ENCODE measurements at regions not wholly inside any gene's neighbourhood (a gene's known extent, or its start where the extent isn't known, plus 50 kb on each side); places are given as distances from the start of the nearest gene placed in this dataset.

- no peaks in the 10 kb centered on the region for H3K9me3 ChIP-seq (replicated peaks; ENCODE audit: control insufficient read depth, insufficient read depth, low read length)
- no TSS peak for BruUV-seq (replicated peaks)
Measured at GRCh38 chr21:15140321-15141019, 75.7 kb upstream of the NRIP1 start.

More at GRCh38 chr21:15140321-15141019, 75.7 kb upstream of the NRIP1 start:
- no peaks in the 10 kb centered on the region for H4K20me1 ChIP-seq (ENCODE audit: control insufficient read depth, insufficient read depth)
- H3K4me1 ChIP-seq (ENCODE audit: control insufficient read depth, insufficient read depth, low read length), result no peaks in the 10 kb centered on the region
- H3K4me3 ChIP-seq, result no peak overlapping the region
- ChIA-PET SMC1A (ENCODE audit: uncharacterized antibody, unreplicated experiment) (interaction anchor here (1.1 to 1.6 kb wide), 2 partner anchors 24 to 89 kb away, joined by 3 read pairs; no protein-coding TSS in a partner anchor), CTCF (no interaction called here), POLR2A (no interaction called here), RAD21 (ENCODE audit: unreplicated experiment) (no interaction called here)
- H3K79me2 ChIP-seq (ENCODE audit: control insufficient read depth, insufficient read depth, low read length), result no peaks in the 10 kb centered on the region
- no peak overlapping the region for H2AFZ ChIP-seq (ENCODE audit: control insufficient read depth, low read depth, low read length)
- no peak overlapping the region for H3K4me2 ChIP-seq (ENCODE audit: control insufficient read depth, insufficient read depth)
- no peak for FAIRE-seq
- ATAC-seq, result peak; percentile 55
- H3K36me3 ChIP-seq (ENCODE audit: control insufficient read depth in 2 of 2, insufficient read depth in 2 of 2, low read length in 1 of 2), result no peaks in the 10 kb centered on the region
- H3K9ac ChIP-seq (ENCODE audit: control insufficient read depth, insufficient read depth, low read length), result no peak overlapping the region
- no peak for DNase-seq (ENCODE audit: low read depth, low spot score)
- TF ChIP-seq NR2F1 (conservative IDR thresholded peaks at IDR 0.05), result 0 out of 2 replicates have a peak, but pooled peaks have one; percentile 15
- no peak for TF ChIP-seq RAD21 (IDR thresholded peaks at IDR 0.05; ENCODE audit: insufficient read depth, low read depth, low read length)
- no peak for TF ChIP-seq NR2C2 (IDR thresholded peaks at IDR 0.05; ENCODE audit: borderline replicate concordance, control insufficient read depth, insufficient read length, low read depth)
- TF ChIP-seq BCLAF1 (IDR thresholded peaks at IDR 0.05), result no peak
- peak; percentile 64 for TF ChIP-seq NR2C1 (IDR thresholded peaks at IDR 0.05)
- TF ChIP-seq FOXK2 (IDR thresholded peaks at IDR 0.05), result no peak
- no peak for TF ChIP-seq IKZF1 (conservative IDR thresholded peaks at IDR 0.05)
- TF ChIP-seq RBBP5 (conservative IDR thresholded peaks at IDR 0.05), result no peak
- TF ChIP-seq CEBPB (IDR thresholded peaks at IDR 0.05; ENCODE audit: borderline replicate concordance in 1 of 2, low read depth in 2 of 2, low read length in 2 of 2), result no peak
- no peak for TF ChIP-seq BRCA1 (IDR thresholded peaks at IDR 0.05; ENCODE audit: low read depth, low read length)
- no peak for TF ChIP-seq IRF4 (IDR thresholded peaks at IDR 0.05; ENCODE audit: low read depth, low read length)
- TF ChIP-seq SMAD1 (IDR thresholded peaks at IDR 0.05; ENCODE audit: low read depth, partially characterized antibody), result no peak
- TF ChIP-seq MEF2A (IDR thresholded peaks at IDR 0.05; ENCODE audit: insufficient read depth, low read depth, low read length), result no peak
- no peak for TF ChIP-seq SREBF1 (IDR thresholded peaks at IDR 0.05; ENCODE audit: low read length)
- no peak for TF ChIP-seq SMARCA5 (IDR thresholded peaks at IDR 0.05)
- intact Hi-C loops (cut with micrococcal nuclease; ENCODE audit: unreplicated experiment), result no loop called here
- H3K27ac ChIP-seq (ENCODE audit: control insufficient read depth, insufficient read depth), result no peak overlapping the region
- WGBS (ENCODE audit: insufficient coverage, insufficient replicate concordance, low lambda C conversion rate, missing lambda C conversion rate), result 19% methylated on average over 9 of the region's 9 CpGs
- in situ Hi-C loops (cut with MboI), result no loop called here
- H3K27me3 ChIP-seq (replicated peaks in 1 of 2; ENCODE audit: control insufficient read depth in 2 of 2, insufficient read depth in 2 of 2, low read length in 1 of 2), result peaks cover 0 to 1% of the 10 kb centered on the region in 2 experiments; a peak in 1 of 4 replicates
